GM13976 (cell line): ENCODE measurements at regions not wholly inside any gene's neighbourhood (a gene's known extent, or its start where the extent isn't known, plus 50 kb on each side); places are given as distances from the start of the nearest gene placed in this dataset.
"Not testable (repeated sequence)": the region's sequence is repeated elsewhere in the genome, so short reads cannot be mapped to it uniquely, and the experiment has no call there.

Source experiments
- DNase-seq: peaks from one replicate; pipeline ENCODE4 v3.0.0; 2012; ENCODE audit warnings: low spot score
- CTCF ChIP-seq: IDR thresholded peaks from 2 replicates; pipeline ENCODE4 v1.5.1; 2012; ENCODE audit warnings: borderline replicate concordance, mild to moderate bottlenecking; ENCODE audit not compliant: insufficient read depth; ENCODE audit errors: extremely low read depth, missing control alignments, control extremely low read depth
- in situ Hi-C: fragments of 300-500 bp; cut with MboI; formaldehyde crosslinking; loops from one replicate; pipeline ENCODE4 v1.12.0; 2022; ENCODE audit warnings: low sequenced_read_pairs, mixed read lengths, inconsistent platforms; ENCODE audit not compliant: unreplicated experiment

- in situ Hi-C loops = no loop called here
- no peak for DNase-seq
- no peak for TF ChIP-seq CTCF
These were observed 185.4 kb upstream of the PFKP start for GRCh38 chr10:2881720-2882620.

GRCh38 chr10:2880050-2880449 lies 187.3 kb upstream of the PFKP start:
- in situ Hi-C loops = not testable (repeated sequence)

GRCh38 chr10:2878818-2879217 lies 188.5 kb upstream of the PFKP start:
- no peak for TF ChIP-seq CTCF
- in situ Hi-C loops = no loop called here

More at GRCh38 chr10:2880050-2880449, 187.3 kb upstream of the PFKP start:
- not testable (repeated sequence) for DNase-seq

GRCh38 chr10:2876032-2876431 lies 191.3 kb upstream of the PFKP start:
- in situ Hi-C loops = no loop called here
- TF ChIP-seq CTCF = no peak
- no peak for DNase-seq

More at GRCh38 chr10:2878818-2879217, 188.5 kb upstream of the PFKP start:
- no peak for DNase-seq

- in situ Hi-C loops = no loop called here
- DNase-seq = no peak
- no peak for TF ChIP-seq CTCF
These were observed 192.4 kb upstream of the PFKP start for GRCh38 chr10:2874963-2875362.

GRCh38 chr10:2873769-2874168 lies 193.6 kb upstream of the PFKP start:
- DNase-seq = no peak
- TF ChIP-seq CTCF = no peak
- in situ Hi-C loops = no loop called here

GRCh38 chr10:2871673-2872219 lies 195.6 kb upstream of the PFKP start:
- in situ Hi-C loops = no loop called here
- no peak for DNase-seq

More at GRCh38 chr10:2871673-2872219, 195.6 kb upstream of the PFKP start:
- TF ChIP-seq CTCF = no peak
